ENCODE measurements at regions not wholly inside any gene's neighbourhood (a gene's known extent, or its start where the extent isn't known, plus 50 kb on each side); places are given as distances from the start of the nearest gene placed in this dataset.

GRCh38 chr5:89697581-89697980 is 712.0 kb downstream of the CETN3 start:
- TF ChIP-seq CTCF (IDR thresholded peaks at IDR 0.05) (no peak), POLR2A (IDR thresholded peaks at IDR 0.05) (no peak), EP300 (IDR thresholded peaks at IDR 0.05; ENCODE audit: low read depth) (no peak), POLR2AphosphoS5 (IDR thresholded peaks at IDR 0.05) (no peak)
